ENCODE measurements at regions not wholly inside any gene's neighbourhood (a gene's known extent, or its start where the extent isn't known, plus 50 kb on each side); places are given as distances from the start of the nearest gene placed in this dataset.

DNA sequence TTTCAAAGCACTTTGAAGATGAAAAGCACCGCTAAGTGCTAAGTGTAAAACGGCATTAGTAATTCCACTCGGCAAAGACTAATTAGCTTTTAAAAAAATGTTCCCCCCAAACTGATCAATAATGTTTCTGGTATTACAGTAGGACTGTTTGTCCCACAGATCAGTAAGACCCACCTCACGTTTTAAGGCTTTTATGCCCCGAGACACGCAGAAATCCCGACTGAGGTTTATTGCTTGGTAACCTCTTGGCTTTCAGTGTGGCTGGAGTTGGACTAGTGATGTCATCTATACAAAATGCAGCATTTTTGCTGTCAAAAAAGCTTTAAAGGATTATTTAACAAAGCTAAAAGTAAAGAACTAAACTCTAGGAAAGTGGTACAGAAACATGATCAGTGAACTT lies 414.6 kb upstream of the PSMD7 start:
- DNase-seq (ENCODE audit: low spot score): no peak

DNA sequence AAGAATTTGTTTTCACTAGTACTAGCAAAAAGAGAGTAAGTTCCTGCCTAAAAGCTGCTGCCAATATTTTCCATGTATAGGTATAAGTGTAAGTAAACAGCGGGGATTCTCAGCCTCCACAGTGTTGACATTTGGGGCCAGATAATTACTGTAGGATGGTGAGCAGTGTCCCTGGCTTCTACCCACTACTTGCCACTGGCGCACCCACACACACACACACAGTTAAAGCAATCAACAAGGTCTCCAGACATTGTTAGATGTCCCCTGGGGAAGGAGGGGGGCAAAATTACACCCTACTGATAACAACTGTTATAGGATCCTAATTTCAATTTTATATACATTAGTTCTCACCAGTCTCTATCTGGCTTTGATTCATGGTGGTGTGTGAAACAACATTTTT lies 417.0 kb upstream of the PSMD7 start:
- DNase-seq (ENCODE audit: low spot score): no peak

DNA sequence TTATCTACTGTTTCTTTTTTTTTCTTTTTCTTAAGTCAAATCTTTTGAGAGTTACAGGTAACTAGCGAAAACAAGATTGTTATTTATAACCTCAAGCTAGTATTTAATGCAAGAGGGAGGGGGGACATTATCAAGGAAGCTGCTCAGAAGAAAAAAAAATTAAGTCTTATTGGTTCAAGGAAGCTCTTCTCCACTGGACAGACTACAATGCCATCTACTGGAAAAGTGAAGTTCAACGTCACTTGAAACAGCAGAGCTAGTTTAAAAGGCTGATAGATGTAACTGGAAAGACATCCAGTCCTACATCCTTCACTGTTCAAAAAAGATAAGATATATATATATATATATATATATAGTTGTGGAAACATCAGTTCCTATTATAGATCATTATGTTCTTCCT lies 418.0 kb upstream of the PSMD7 start:
- DNase-seq (ENCODE audit: low spot score): peak; percentile 87

DNA sequence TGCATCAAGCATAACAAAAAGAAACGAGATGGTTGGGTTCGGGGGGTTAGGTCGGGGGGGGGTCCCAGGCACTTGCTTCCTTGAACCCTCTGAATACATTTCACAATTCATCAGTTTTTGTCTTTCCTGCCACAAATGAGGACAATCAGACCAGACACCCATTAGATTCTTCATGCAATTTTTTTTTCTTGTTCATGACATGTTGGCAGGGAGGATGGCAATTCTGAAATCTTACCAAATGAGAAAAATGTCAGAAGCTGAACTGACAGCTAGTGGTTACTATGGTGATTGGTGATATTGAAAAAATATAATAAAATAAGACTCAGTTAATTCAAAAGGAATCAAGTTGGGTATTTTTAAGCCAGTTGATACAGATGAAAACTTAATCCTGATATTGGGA lies 419.5 kb upstream of the PSMD7 start:
- DNase-seq (ENCODE audit: low spot score): no peak

DNA sequence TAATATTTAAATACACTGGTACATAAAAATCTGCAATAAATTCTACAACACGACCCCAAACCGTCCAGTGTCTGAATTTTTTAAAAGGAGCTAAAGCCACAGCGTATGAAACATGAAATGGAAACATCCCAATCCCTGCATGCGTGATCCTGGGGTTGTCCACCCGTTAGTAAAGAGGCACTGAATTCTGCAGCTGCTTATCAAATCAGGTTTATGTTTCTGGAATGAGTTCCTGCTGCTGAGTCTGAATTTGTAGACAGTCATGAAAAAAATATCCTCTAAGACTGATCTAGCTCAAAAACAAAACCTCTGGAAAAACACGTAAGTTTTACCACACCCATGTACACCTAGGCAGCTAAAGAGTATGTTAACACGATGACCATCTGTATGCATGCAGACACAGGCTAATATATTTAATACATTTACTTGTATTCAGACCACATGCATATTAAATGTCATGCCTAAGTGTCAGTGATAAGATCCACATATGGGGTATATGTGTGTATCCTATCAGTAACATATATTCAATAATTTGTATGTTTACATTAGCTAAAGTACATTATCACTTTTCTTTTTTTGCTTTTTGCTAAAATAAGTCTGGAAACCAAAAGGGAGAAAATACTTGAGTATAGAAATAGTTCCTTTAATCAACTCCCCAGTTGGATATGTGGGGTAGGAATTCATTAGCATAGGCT lies 420.5 kb upstream of the PSMD7 start:
- DNase-seq (ENCODE audit: low spot score): no peak

DNA sequence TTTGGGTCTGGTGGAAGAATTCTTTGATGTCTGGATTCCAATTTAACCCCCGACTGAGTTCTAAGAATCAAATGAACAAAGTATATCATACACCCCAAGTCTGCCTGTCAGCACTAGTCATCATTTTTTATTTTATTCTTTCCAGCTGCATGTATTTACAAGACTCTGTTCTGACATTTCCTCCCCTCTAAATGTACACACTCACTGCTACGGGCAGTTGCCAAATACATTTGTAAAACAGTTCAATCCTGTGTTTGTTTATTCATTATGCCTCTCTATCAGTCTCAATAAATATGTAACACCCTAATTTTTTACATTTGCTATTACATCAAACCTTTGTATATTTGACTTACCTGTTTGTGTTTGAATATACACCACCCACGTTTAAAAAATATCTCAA lies 422.3 kb upstream of the PSMD7 start:
- no peak for DNase-seq (ENCODE audit: low spot score)

DNA sequence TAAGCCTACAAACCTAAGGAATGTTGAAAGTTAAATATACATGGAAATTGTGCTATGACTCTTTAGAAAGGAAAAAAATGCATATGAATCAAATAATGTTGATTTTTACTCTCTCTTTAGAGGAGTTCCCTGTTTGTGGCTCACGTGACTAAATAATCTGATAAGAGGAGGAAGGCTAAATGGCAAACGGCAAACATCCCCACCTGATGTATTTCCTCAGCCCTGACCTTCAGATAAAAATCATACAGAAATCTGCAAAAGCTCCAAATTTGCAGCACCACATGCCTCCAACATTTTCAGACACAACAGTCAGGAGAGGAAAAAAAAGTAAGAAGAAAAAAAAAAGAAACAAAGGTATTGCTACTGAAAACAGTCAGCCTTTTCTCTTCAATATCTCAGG lies 423.0 kb upstream of the PSMD7 start:
- no peak for DNase-seq (ENCODE audit: low spot score)

DNA sequence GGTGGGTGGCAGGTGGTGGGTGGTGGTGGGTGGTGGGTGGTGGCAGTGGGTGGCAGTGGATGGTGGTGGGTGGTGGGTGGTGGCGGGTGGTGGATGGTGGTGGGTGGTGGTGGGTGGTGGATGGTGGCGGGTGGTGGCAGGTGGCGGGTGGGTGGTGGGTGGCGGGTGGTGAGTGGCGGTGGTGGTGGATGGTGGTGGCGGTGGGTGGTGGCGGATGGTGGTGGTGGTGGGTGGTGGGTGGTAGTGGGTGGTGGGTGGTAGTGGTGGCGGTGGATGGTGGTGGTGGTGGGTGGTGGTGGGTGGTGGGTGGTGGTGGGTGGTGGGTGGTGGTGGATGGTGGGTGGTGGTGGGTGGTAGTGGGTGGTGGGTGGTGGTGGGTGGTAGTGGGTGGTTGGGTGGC lies 423.8 kb upstream of the PSMD7 start:
- DNase-seq (ENCODE audit: low spot score): no peak

DNA sequence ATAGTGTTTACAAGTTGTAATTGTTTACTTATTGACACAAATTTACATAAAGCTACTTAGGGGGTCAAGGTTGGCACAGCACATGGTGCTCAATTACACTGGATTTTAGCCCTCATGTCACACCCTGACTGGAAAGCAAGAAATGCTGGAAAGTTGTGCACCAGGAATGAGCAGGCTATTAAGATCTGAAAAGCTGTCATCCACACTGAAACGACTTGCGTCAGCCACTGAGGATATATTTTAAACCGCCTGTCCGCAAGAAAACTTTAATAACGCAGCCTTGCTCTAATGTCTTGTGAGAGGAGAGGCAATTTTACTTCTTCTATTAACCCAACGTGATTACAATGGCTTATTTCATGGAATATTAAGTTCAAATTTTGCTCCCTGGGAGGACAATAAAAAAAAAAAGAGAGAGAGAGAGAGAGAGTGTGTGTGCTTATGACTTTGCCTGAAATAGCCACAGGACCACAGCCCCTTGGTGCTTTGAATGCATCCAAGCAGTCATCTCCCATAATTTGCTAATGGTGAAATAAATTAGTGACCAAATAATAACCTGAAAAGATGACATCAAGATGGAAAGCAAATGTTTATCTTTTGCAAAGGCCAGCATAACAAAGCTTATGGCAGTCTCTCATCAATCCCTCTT lies 425.4 kb upstream of the PSMD7 start:
- no peak for DNase-seq (ENCODE audit: low spot score)

DNA sequence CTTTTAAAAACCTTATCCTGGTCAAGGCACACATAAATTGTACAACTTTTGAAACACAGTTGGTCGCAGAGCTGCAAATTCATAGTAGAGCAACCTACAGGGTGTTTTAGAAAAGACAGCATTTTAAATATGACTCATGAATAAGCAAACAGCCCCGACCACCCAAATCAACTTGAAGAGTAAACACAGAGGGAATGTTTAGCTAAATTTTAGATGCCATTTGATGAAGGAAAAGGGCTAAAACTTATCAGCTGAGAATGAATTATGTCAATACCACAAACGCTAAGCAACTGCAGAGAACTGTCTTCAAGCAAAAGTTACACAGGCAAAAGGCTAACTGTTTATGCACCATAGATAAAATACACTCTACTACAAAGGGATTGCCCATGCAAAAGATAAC lies 427.5 kb upstream of the PSMD7 start:
- DNase-seq (ENCODE audit: low spot score): no peak

DNA sequence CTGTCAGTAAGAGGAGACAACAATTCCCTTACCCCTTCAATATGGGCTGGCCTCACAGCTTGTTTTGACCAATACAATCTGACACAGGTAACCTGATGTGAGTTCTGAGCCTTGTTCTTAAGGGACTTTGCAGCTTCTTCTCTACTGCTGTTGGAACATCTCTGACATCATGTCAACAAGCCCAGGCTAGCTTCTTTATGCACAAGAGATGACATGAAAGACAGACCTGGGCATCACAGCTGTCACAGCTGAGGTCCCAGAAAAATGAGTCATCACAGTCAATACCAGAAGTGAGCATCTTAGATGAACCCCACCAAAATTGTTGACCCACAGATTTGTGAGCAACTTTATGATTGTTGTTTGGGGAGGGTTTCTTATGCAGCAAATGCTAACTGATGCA lies 431.7 kb upstream of the PSMD7 start:
- no peak for DNase-seq (ENCODE audit: low spot score)

DNA sequence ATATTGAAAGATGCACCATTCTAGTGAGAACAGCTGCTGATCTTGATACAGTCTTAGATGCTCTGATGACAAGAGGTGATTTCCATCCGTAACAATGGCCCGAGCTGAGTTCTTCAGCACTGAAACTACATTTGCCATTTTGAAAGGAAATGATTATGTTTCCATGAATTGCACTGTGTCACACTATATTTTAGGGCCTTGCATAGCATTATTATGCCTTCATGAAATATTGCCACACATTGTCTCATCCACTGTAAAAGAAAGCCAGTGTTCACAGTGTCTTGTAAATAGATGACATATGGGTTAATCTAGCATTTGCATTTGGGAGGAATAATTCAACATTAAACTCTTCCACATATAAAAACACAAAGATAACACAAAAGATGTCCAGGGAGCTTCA lies 438.3 kb upstream of the PSMD7 start:
- no peak for DNase-seq (ENCODE audit: low spot score)

DNA sequence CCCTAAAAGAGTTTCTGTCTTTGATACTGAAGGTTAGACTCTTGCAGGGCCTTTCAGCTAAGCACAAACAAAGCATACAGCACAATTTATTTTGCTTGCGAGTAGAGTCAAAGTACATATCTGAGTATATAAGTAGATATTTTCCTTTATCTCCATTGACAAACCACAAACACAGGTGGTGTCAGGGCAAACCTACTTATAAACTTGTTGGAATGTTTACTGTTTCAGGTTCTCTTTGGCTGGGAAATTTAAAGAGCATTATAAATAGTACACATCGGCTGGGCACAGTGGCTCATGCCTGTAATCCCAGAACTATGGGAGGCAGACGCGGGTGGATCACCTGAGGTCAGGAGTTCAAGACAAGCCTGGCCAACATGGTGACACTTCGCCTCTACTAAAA lies 442.6 kb upstream of the PSMD7 start:
- no peak for DNase-seq (ENCODE audit: low spot score)

DNA sequence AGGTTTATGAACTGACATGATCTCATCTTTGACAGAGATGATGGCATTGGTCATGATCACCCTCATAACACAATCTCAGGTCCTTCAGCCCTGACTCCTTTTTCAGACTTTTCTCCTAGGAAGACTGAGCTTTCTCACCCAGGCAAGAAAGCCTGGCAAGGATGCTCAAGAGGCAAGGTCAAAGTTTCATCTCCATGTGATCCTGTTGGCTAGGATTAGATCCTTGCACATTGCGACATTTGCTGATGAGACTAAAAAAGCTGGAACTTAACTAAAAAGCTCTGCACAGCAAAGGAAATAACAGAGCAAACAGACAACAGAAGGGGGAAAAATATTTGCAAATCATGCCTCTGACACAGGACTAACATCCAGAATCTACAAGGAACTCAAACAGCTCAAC lies 444.1 kb upstream of the PSMD7 start:
- DNase-seq (ENCODE audit: low spot score): no peak

DNA sequence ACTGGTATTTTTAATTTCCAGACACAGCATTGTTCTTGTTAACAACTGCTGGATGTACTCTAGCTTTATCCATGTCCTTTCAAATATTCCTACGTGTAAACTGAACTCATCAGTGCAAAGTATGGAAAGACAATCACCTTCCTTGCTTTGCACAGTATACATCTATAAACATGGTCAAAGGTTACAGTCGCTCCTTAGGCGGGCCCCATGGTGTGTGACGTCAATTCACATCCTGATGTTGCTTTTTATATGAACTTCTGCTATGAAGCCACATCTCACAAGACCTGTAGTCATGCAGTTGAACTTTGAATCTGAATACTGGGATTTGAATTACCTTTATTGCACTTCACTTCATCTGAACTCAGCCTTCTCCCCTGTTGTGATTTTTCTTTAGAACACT lies 447.6 kb upstream of the PSMD7 start:
- DNase-seq (ENCODE audit: low spot score): no peak

DNA sequence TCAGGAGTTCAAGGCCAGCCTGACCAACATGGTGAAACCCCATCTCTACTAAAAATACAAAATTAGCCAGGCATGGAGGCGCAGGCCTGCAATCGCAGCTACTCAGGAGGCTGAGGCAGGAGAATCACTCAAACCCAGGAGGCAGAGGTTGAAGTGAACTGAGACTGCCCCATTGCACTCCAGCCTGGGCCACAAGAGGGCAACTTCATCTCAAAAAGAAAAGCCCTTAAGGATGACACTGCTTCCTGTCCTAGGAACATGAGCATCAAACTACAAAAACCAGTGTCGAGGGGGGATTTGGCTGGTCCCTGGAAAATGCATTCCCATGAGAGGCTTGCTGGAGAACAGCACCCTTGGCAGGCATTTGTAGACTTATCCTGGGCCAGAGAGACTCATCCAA lies 449.5 kb upstream of the PSMD7 start:
- DNase-seq (ENCODE audit: low spot score): no peak

DNA sequence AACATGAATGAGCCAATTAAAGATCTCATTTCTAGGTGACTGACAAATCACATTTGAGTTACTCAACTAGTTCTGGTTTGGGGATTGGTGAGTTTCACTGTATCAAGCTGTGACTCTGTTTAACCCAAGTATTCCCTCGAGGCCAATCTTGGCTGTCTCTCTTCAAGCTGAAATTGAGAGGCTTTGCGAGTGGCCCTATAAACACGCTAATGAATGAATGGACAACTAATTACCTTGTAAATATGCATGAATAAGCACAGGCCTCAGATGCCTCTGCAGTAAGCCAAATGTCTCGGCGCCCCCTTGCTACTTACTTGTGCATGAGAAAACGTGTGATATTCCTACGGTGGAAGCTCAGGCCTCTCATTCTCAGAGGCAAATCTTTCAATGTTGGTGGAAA lies 450.3 kb upstream of the PSMD7 start:
- peak; percentile 30 for DNase-seq (ENCODE audit: low spot score)

DNA sequence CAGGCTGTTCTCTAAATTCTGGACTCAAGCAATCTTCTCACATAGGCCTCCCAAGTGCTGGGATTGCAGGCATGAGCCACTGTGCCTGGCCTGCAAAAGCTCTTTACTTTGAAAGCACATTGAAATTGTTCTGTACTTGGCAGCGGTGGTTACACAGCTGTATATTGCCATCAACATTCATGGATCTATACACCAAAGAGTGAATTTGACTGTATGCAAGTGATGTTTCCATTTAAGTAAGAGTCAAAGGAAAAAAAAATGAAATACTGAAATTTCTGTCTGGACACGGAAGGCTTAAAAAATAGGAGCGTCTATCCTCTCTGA lies 450.6 kb upstream of the PSMD7 start:
- no peak for DNase-seq (ENCODE audit: low spot score)

DNA sequence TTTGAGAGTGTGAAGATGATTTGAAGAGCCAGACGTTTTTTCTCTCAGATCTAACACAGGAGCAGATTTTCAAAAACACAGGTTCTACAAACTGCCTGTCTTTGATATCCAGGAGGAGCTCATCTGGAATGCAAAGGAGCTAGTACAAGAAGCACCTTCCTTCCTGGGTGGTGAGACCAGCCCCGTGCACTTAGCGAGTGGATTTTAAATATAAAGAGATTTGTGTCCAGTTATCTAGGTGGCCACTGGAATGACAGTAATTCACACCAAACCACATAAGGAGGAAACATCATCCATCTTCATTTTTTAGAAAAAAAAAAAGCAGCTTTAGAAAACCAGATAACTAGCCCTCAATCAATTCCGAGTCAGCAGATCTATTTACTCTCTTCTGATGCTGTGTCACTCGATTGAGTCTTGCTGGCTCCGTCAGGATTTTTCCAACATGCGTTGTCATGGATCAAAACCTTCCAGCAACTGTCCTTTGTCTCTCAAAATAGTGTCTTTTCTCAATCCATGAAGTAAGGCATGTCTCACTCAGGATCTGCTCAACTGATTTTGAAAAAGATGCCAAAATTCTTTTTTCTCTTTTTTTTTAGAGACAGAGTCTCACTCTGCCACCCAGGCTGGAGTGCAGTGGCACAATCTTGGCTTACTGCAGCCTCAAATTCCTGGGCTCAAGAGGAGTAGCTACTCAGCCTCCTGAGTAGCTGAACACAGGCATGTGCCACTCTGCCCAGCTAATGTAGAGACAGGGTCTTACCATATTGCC lies 451.2 kb upstream of the PSMD7 start:
- DNase-seq (ENCODE audit: low spot score): no peak

DNA sequence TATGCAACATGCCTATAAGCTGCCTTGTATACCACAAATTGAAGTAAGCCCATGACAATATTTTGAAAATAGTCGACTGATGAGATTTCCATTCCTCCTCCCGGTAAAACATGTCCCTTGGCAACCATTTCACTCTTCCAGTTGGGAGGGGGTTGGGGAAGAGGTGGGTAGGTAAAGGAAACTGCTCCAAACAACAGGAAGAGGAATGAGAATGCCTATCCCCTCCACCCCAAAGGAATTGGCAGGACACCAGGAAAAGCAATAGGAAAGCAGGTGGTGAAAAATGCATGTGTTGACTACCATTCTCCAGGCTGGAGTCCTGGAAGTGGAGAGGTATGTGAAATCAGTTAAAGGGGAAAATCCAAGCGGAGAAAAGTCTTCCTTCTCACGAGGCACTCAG lies 455.9 kb upstream of the PSMD7 start:
- no peak for DNase-seq (ENCODE audit: low spot score)

DNA sequence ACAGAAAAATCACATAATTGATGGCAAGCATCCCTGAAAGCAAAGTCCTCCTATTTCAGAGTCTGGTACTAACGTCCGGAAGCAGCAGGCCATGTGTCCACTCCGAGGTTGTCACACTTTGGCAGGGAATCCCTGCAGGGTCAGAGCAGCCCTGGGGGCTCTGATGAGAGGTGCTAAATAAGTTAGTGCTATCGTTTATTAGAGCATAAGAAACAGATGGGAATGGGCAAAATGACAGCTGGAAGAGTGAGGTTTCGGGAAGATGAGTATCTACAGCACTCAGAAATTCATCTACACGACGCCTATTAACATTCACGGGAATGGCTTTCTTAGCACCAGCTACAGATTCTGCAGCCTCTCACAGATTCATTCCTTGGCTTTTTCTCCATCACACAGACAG lies 465.4 kb upstream of the PSMD7 start:
- DNase-seq (ENCODE audit: low spot score): no peak

DNA sequence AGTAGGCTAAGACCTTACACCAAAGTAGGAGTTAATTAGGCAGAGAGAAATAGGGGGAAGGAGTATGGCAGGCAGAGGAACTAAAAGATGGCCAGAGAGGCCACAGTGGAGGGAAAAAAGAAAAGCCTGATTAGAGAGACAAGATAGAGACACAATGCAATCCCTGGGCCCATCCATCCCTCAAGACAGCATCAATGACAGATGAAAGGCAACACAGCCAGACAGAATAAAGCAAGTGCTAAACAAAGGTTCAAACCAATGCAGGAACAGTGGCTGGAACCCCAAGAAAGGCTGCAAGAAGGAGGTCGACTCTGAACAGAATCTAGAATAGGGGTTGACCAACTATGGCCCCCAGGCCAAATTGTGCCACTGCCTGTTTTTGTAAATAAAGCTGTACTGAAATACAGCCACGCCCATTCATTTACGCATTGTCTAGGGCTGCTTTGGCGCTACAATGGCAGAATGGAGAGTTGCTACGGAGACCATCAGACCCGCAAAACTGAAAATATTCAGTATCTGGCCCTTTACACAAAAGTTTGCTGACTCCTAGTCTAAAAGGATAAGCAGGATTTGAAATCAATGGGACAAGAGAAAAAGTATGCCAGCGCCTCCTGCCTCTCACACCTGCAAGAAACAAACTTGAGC lies 473.3 kb upstream of the PSMD7 start:
- DNase-seq (ENCODE audit: low spot score): no peak
